HCT116 (cell line): ENCODE measurements at regions not wholly inside any gene's neighbourhood (a gene's known extent, or its start where the extent isn't known, plus 50 kb on each side); places are given as distances from the start of the nearest gene placed in this dataset.

Experiments
- EGR1 ChIP-seq: IDR thresholded peaks from 2 replicates; pipeline ENCODE4 v1.6.1; 2012; ENCODE audit warnings: low read depth
- EZH2 ChIP-seq: fragments of 200-600 bp; sonication (generic); IDR thresholded peaks from 2 replicates; pipeline ENCODE4 v1.6.1; 2017; ENCODE audit warnings: antibody characterized with exemption, mixed run types
- EZH2phosphoT487 ChIP-seq: fragments of 200-600 bp; IDR thresholded peaks from 2 replicates; pipeline ENCODE4 v1.6.1; 2018; ENCODE audit warnings: antibody characterized with exemption, borderline replicate concordance
- SP1 ChIP-seq: IDR thresholded peaks from 2 replicates; pipeline ENCODE4 v1.6.1; 2012; ENCODE audit warnings: low read depth
- TCF7L2 ChIP-seq: IDR thresholded peaks from 2 replicates; pipeline ENCODE4 v1.7.0; 2011; ENCODE audit warnings: borderline replicate concordance, inconsistent platforms; ENCODE audit not compliant: insufficient read depth, insufficient read length; ENCODE audit errors: extremely low read depth
- ZNF274 ChIP-seq: fragments of 200-500 bp; sonication (Bioruptor generic); IDR thresholded peaks from 2 replicates; pipeline ENCODE4 v1.6.1; 2014; ENCODE audit warnings: mild to moderate bottlenecking, low read depth, low read length, inconsistent platforms
- TF ChIP-seq, protein P1 (sequence below): IDR thresholded peaks from 2 replicates; pipeline ENCODE4 v1.6.1; 2012; ENCODE audit warnings: low read depth
- TF ChIP-seq, protein P2 (sequence below): IDR thresholded peaks from 2 replicates; pipeline ENCODE4 v1.6.1; 2011; ENCODE audit warnings: mild to moderate bottlenecking, low read length, moderate library complexity; ENCODE audit not compliant: insufficient replicate concordance; ENCODE audit errors: extremely low read depth

DNA sequence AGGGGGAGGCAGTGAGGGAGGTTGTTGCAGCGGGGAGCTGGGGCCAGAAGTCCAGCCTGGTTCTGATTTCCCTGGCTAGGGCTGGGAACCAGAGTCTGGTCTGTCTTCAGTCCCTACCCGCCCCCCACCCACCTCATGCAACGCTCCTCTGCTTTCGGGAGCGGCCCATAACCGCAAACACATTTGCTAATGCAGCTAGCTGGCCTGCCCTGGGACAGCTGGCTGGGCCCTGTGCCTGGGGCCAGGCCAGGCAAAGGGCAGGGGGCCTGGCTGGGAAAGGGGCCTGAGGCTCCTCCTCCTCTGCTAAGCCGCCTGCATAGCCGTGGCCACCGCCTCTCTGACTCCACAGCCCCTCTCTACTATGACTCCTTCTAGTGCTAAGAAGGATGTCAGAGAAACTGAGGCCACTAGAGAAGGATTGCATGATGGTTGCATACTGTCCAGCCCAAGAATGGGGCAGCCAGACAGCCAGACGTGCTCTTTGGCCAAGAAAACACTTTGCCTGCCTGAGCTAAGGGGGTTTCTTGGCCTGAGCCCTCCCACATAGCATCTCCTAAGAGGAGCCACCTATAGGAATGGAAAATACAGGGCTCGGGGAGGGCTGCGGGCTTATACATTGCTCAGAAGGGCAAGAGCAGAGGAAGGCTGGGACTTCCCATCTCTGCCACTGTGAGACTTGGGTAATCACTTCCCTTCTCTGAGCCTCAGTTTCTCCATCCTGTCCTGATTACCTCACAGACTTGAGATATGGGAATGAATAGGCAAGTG, 76.9 kb downstream of the PJA1 start (continued):
- TF ChIP-seq, protein P1, sequence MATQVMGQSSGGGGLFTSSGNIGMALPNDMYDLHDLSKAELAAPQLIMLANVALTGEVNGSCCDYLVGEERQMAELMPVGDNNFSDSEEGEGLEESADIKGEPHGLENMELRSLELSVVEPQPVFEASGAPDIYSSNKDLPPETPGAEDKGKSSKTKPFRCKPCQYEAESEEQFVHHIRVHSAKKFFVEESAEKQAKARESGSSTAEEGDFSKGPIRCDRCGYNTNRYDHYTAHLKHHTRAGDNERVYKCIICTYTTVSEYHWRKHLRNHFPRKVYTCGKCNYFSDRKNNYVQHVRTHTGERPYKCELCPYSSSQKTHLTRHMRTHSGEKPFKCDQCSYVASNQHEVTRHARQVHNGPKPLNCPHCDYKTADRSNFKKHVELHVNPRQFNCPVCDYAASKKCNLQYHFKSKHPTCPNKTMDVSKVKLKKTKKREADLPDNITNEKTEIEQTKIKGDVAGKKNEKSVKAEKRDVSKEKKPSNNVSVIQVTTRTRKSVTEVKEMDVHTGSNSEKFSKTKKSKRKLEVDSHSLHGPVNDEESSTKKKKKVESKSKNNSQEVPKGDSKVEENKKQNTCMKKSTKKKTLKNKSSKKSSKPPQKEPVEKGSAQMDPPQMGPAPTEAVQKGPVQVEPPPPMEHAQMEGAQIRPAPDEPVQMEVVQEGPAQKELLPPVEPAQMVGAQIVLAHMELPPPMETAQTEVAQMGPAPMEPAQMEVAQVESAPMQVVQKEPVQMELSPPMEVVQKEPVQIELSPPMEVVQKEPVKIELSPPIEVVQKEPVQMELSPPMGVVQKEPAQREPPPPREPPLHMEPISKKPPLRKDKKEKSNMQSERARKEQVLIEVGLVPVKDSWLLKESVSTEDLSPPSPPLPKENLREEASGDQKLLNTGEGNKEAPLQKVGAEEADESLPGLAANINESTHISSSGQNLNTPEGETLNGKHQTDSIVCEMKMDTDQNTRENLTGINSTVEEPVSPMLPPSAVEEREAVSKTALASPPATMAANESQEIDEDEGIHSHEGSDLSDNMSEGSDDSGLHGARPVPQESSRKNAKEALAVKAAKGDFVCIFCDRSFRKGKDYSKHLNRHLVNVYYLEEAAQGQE = no peak
- TF ChIP-seq EGR1 (no peak), EZH2 (no peak), SP1 (no peak), TCF7L2 (no peak), EZH2phosphoT487 (no peak), ZNF274 (no peak)
- TF ChIP-seq, protein P2, sequence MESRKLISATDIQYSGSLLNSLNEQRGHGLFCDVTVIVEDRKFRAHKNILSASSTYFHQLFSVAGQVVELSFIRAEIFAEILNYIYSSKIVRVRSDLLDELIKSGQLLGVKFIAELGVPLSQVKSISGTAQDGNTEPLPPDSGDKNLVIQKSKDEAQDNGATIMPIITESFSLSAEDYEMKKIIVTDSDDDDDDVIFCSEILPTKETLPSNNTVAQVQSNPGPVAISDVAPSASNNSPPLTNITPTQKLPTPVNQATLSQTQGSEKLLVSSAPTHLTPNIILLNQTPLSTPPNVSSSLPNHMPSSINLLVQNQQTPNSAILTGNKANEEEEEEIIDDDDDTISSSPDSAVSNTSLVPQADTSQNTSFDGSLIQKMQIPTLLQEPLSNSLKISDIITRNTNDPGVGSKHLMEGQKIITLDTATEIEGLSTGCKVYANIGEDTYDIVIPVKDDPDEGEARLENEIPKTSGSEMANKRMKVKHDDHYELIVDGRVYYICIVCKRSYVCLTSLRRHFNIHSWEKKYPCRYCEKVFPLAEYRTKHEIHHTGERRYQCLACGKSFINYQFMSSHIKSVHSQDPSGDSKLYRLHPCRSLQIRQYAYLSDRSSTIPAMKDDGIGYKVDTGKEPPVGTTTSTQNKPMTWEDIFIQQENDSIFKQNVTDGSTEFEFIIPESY = no peak
